Mesenchymal stem cell (in vitro differentiated cells and primary cell): ENCODE measurements at regions not wholly inside any gene's neighbourhood (a gene's known extent, or its start where the extent isn't known, plus 50 kb on each side); places are given as distances from the start of the nearest gene placed in this dataset.

Experiments used
- DNase-seq: peaks from one replicate; pipeline ENCODE4 v3.0.0-alpha.2; 2013
- H2AFZ ChIP-seq: one replicate; pipeline ENCODE4 v1.6.1; 2013; ENCODE audit warnings: low read depth, mild to moderate bottlenecking, control low read depth, inconsistent platforms, low read length, moderate library complexity
- H2AK5ac ChIP-seq: 2 replicates; pipeline ENCODE4 v1.6.1; 2013; ENCODE audit warnings: low read length, moderate library complexity, mild to moderate bottlenecking, inconsistent platforms; ENCODE audit not compliant: severe bottlenecking
- H2BK120ac ChIP-seq: one replicate; pipeline ENCODE4 v1.6.1; 2013; ENCODE audit warnings: low read depth, mild to moderate bottlenecking, inconsistent platforms, low read length, moderate library complexity
- H2BK12ac ChIP-seq, 2 experiments: one replicate each; pipeline ENCODE4 v1.6.1; 2013; ENCODE audit warnings: inconsistent platforms in 2 of 2, low read length in 2 of 2, mild to moderate bottlenecking in 2 of 2, moderate library complexity in 2 of 2, control low read depth in 1 of 2
- H2BK15ac ChIP-seq: one replicate; pipeline ENCODE4 v1.6.1; 2013; ENCODE audit warnings: mild to moderate bottlenecking, low read depth, inconsistent platforms; ENCODE audit not compliant: poor library complexity, severe bottlenecking
- H2BK5ac ChIP-seq: 2 replicates; pipeline ENCODE4 v1.6.1; 2013; ENCODE audit warnings: low read depth, mild to moderate bottlenecking, low read length, control low read depth, inconsistent platforms; ENCODE audit not compliant: poor library complexity, severe bottlenecking
- H3K14ac ChIP-seq, 2 experiments: one replicate each; pipeline ENCODE4 v1.6.1; 2013; ENCODE audit warnings: inconsistent platforms in 2 of 2, low read length in 2 of 2, control low read depth in 1 of 2, mild to moderate bottlenecking in 1 of 2, moderate library complexity in 1 of 2
- H3K18ac ChIP-seq, 2 experiments: one replicate each; pipeline ENCODE4 v1.6.1; 2013; ENCODE audit warnings: inconsistent platforms in 2 of 2, low read length in 2 of 2, control low read depth in 1 of 2, low read depth in 1 of 2, mild to moderate bottlenecking in 1 of 2
- H3K23ac ChIP-seq, 2 experiments: one replicate each; pipeline ENCODE4 v1.6.1; 2013; ENCODE audit warnings: inconsistent platforms in 2 of 2, low read length in 2 of 2, mild to moderate bottlenecking in 2 of 2, moderate library complexity in 2 of 2, control low read depth in 1 of 2
- H3K27ac ChIP-seq: 2 replicates; pipeline ENCODE4 v1.5.1; 2013; ENCODE audit warnings: mild to moderate bottlenecking, moderate library complexity, low read length, control low read depth, inconsistent platforms; ENCODE audit not compliant: poor library complexity, severe bottlenecking
- H3K27me3 ChIP-seq, 2 experiments: 2 replicates each; pipeline versions ENCODE4 v1.6.1 to v1.7.0; 2013; ENCODE audit warnings: low read length in 2 of 2, mild to moderate bottlenecking in 2 of 2, moderate library complexity in 2 of 2, control low read depth in 1 of 2, inconsistent platforms in 1 of 2; ENCODE audit not compliant: control insufficient read depth in 1 of 2, insufficient read depth in 1 of 2
- H3K36me3 ChIP-seq, 2 experiments: 2 replicates each; pipeline versions ENCODE4 v1.6.1 to v1.7.0; 2013; ENCODE audit warnings: low read length in 2 of 2, control low read depth in 1 of 2, inconsistent platforms in 1 of 2, low read depth in 1 of 2, mild to moderate bottlenecking in 1 of 2; ENCODE audit not compliant: insufficient read depth in 2 of 2, control insufficient read depth in 1 of 2
- H3K4ac ChIP-seq, 2 experiments: one replicate each; pipeline ENCODE4 v1.6.1; 2013; ENCODE audit warnings: inconsistent platforms in 2 of 2, low read length in 2 of 2, mild to moderate bottlenecking in 2 of 2, moderate library complexity in 2 of 2, control low read depth in 1 of 2, low read depth in 1 of 2
- H3K4me1 ChIP-seq: 2 replicates; pipeline ENCODE4 v1.6.1; 2013; ENCODE audit warnings: low read depth, low read length, control low read depth; ENCODE audit not compliant: control insufficient read depth, insufficient read depth
- H3K4me2 ChIP-seq: 2 replicates; pipeline ENCODE4 v1.6.1; 2013; ENCODE audit warnings: low read length, mild to moderate bottlenecking, inconsistent platforms; ENCODE audit not compliant: poor library complexity, severe bottlenecking
- H3K4me3 ChIP-seq, 2 experiments: 2 replicates each; pipeline versions ENCODE4 v1.5.1 to v1.7.0; 2013; ENCODE audit warnings: low read length in 2 of 2, mild to moderate bottlenecking in 2 of 2, control low read depth in 1 of 2, low read depth in 1 of 2; ENCODE audit not compliant: insufficient read depth in 1 of 2
- H3K79me1 ChIP-seq: replicated peaks from 2 replicates; pipeline ENCODE4 v1.6.1; 2013; ENCODE audit warnings: mild to moderate bottlenecking, control low read depth, low read length, inconsistent platforms; ENCODE audit not compliant: poor library complexity, severe bottlenecking
- H3K9ac ChIP-seq: 2 replicates; pipeline ENCODE4 v1.7.0; 2013; ENCODE audit warnings: mild to moderate bottlenecking, low read length, moderate library complexity
- H3K9me3 ChIP-seq: 2 replicates; pipeline ENCODE4 v1.7.0; 2013; ENCODE audit warnings: mild to moderate bottlenecking, low read length; ENCODE audit not compliant: control insufficient read depth
- H4K8ac ChIP-seq: one replicate; pipeline ENCODE4 v1.6.1; 2013; ENCODE audit warnings: inconsistent platforms, mild to moderate bottlenecking, low read length, moderate library complexity
- H4K91ac ChIP-seq: one replicate; pipeline ENCODE4 v1.6.1; 2013; ENCODE audit warnings: mild to moderate bottlenecking, low read length, inconsistent platforms
- WGBS: methylation state at CpG from one replicate; pipeline ENCODE4 v1.1.7; 2013; ENCODE audit warnings: mixed read lengths; 5-methylcytosine and 5-hydroxymethylcytosine counted together

GRCh38 chr1:194071205-194071604, 884.8 kb upstream of the B3GALT2 start:
- Histone ChIP-seq H2AK5ac (no peak overlapping the region), H3K18ac (no peak overlapping the region), H3K36me3 (no peaks in the 10 kb centered on the region), H3K79me1 (no peaks in the 10 kb centered on the region), H2BK120ac (no peak overlapping the region), H3K4me2 (no peak overlapping the region), H3K9me3 (no peaks in the 10 kb centered on the region), H3K27ac (no peak overlapping the region), H4K8ac (no peak overlapping the region), H4K91ac (no peak overlapping the region), H3K4ac (no peak overlapping the region), H3K27me3 (no peaks in the 10 kb centered on the region), H2AFZ (no peak overlapping the region), H3K4me1 (peaks cover under 1% of the 10 kb centered on the region), H3K14ac (no peak overlapping the region), H2BK15ac (no peak overlapping the region), H2BK12ac (no peak overlapping the region), H3K23ac (no peak overlapping the region), H3K9ac (no peak overlapping the region), H3K4me3 (no peak overlapping the region), H2BK5ac (no peak overlapping the region)
- no peak for DNase-seq

- 91% methylated on average over 1 of the region's 1 CpG for WGBS
- H2AFZ ChIP-seq = no peak overlapping the region
- no peak for DNase-seq
- no peaks in the 10 kb centered on the region for H3K79me1 ChIP-seq
- H3K4me3 ChIP-seq = no peak overlapping the region
- H3K9ac ChIP-seq = no peak overlapping the region
- H2BK15ac ChIP-seq = no peak overlapping the region
- H3K4ac ChIP-seq = no peak overlapping the region
- H3K4me1 ChIP-seq = no peaks in the 10 kb centered on the region
- H3K9me3 ChIP-seq = no peaks in the 10 kb centered on the region
- H3K36me3 ChIP-seq = no peaks in the 10 kb centered on the region
- H3K14ac ChIP-seq = no peak overlapping the region
- no peak overlapping the region for H2BK12ac ChIP-seq
- no peaks in the 10 kb centered on the region for H3K27me3 ChIP-seq
- no peak overlapping the region for H2BK120ac ChIP-seq
- H4K8ac ChIP-seq = no peak overlapping the region
- no peak overlapping the region for H3K27ac ChIP-seq
- H4K91ac ChIP-seq = no peak overlapping the region
- H2AK5ac ChIP-seq = no peak overlapping the region
- no peak overlapping the region for H3K23ac ChIP-seq
- H2BK5ac ChIP-seq = no peak overlapping the region
- no peak overlapping the region for H3K18ac ChIP-seq
- H3K4me2 ChIP-seq = no peak overlapping the region
Observed at GRCh38 chr1:194069831-194070218, 883.4 kb upstream of the B3GALT2 start.

DNA sequence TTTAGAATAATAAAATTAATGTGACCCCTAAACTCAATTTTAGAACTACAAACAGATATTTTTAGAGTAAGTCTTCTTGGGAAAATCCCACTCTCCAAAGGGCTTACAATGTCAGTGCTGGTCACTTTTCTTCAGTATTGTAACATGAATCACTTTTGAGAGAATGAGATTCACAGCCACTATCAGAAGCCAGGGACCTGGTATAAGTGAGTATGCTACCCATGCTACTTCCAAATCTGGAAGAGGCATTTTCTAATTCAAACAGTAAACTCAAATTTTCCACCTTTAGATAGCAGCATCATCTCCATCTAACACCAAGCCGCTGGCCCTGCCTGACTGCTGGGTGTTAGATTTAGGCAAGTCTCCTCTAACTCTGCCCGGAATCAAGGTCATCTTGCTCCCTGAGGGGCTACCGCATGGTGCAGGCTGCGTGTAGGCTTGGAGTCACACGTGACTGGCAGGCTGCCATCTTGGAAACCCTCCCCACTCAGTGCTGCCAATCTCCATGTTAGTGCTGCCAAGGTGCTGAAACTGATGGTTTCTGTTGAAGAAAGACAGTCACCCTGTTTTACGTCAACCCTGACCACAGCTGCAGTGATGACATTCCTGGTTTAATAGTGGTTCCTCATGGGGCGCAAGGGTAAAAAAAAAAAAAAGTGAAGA, 882.9 kb upstream of the B3GALT2 start:
- 94% methylated on average over 5 of the region's 7 CpGs for WGBS
- H3K79me1 ChIP-seq = no peaks in the 10 kb centered on the region
- no peak overlapping the region for H3K23ac ChIP-seq
- H3K4me1 ChIP-seq = no peaks in the 10 kb centered on the region
- H3K4me2 ChIP-seq = no peak overlapping the region
- H2BK12ac ChIP-seq = no peak overlapping the region
- H3K27ac ChIP-seq = no peak overlapping the region
- H3K4ac ChIP-seq = no peak overlapping the region
- H2BK5ac ChIP-seq = no peak overlapping the region
- H3K27me3 ChIP-seq = no peaks in the 10 kb centered on the region
- no peak overlapping the region for H3K18ac ChIP-seq
- no peak overlapping the region for H2BK15ac ChIP-seq
- no peak overlapping the region for H2AFZ ChIP-seq
- no peak overlapping the region for H3K4me3 ChIP-seq
- no peak overlapping the region for H4K91ac ChIP-seq
- peak; percentile 15 for DNase-seq
- no peaks in the 10 kb centered on the region for H3K36me3 ChIP-seq
- H3K9ac ChIP-seq = no peak overlapping the region
- no peak overlapping the region for H2AK5ac ChIP-seq
- peak overlapping the region in 1 of 2 experiments; percentile 29 for H3K14ac ChIP-seq
- no peak overlapping the region for H4K8ac ChIP-seq
- H3K9me3 ChIP-seq = no peaks in the 10 kb centered on the region
- H2BK120ac ChIP-seq = no peak overlapping the region

GRCh38 chr1:194068446-194069167, 882.2 kb upstream of the B3GALT2 start:
- H3K23ac ChIP-seq = no peak overlapping the region
- no peak for DNase-seq
- no peaks in the 10 kb centered on the region for H3K9me3 ChIP-seq
- H3K14ac ChIP-seq = no peak overlapping the region
- H3K9ac ChIP-seq = no peak overlapping the region
- no peak overlapping the region for H2AK5ac ChIP-seq
- no peak overlapping the region for H4K8ac ChIP-seq
- no peak overlapping the region for H3K4me3 ChIP-seq
- H2BK5ac ChIP-seq = no peak overlapping the region
- no peak overlapping the region for H2AFZ ChIP-seq
- no peak overlapping the region for H2BK15ac ChIP-seq
- H3K4ac ChIP-seq = no peak overlapping the region
- H2BK120ac ChIP-seq = no peak overlapping the region
- H3K27me3 ChIP-seq = no peaks in the 10 kb centered on the region
- no peaks in the 10 kb centered on the region for H3K4me1 ChIP-seq
- H3K18ac ChIP-seq = no peak overlapping the region
- no peaks in the 10 kb centered on the region for H3K79me1 ChIP-seq
- no peak overlapping the region for H3K4me2 ChIP-seq
- no peak overlapping the region for H2BK12ac ChIP-seq
- H3K36me3 ChIP-seq = no peaks in the 10 kb centered on the region
- H3K27ac ChIP-seq = no peak overlapping the region
- 82% methylated on average over 4 of the region's 5 CpGs for WGBS
- no peak overlapping the region for H4K91ac ChIP-seq
